ENCODE measurements at regions not wholly inside any gene's neighbourhood (a gene's known extent, or its start where the extent isn't known, plus 50 kb on each side); places are given as distances from the start of the nearest gene placed in this dataset.
A peak's percentile ranks its signal among the peaks of the same experiment; 100 is the strongest.

DNA sequence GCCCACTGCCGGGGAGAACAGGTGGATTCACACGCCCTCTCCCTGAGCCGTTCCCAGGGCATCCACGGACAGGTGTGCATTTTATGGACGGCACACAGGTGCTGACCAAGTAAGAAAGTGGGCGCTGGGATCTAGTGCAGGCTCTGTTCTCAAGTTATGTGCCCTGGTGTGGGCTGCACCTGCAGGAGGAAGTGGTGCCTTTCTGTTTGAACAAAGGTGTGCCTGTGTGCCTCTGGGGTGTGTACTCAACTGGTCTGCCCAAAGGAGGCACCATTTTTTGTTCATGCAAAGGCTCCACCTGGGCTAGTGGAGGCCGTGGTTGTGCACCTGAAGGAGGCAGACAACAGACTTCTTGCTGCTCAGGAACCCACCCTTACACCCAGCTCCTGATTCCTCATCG is 88.2 kb upstream of the HK2 start:
- Histone ChIP-seq H2AFZ (no peak overlapping the region), H3K36me3 (replicated peaks; ENCODE audit: insufficient read depth, low read depth) (no peaks in the 10 kb centered on the region), H3K27ac (no peak overlapping the region), H4K20me1 (ENCODE audit: insufficient read depth, poor library complexity, severe bottlenecking) (no peaks in the 10 kb centered on the region), H3K9me3 (ENCODE audit: low read depth) (no peaks in the 10 kb centered on the region), H3K4me3 (no peak overlapping the region), H3K79me2 (no peaks in the 10 kb centered on the region), H3K4me1 (ENCODE audit: insufficient read depth) (peaks cover 5% of the 10 kb centered on the region), H3K27me3 (no peaks in the 10 kb centered on the region), H3K9me2 (replicated peaks; ENCODE audit: insufficient read depth) (peaks cover 3% of the 10 kb centered on the region), H3K4me2 (no peak overlapping the region)
- DNase-seq (ENCODE audit: low spot score), result no peak
- TF ChIP-seq EZH2phosphoT487 (IDR thresholded peaks at IDR 0.05; ENCODE audit: low read depth, severe bottlenecking, unreplicated experiment) (no peak), EZH2 (IDR thresholded peaks at IDR 0.05; ENCODE audit: borderline replicate concordance) (no peak)
- TF ChIP-seq, protein P1, sequence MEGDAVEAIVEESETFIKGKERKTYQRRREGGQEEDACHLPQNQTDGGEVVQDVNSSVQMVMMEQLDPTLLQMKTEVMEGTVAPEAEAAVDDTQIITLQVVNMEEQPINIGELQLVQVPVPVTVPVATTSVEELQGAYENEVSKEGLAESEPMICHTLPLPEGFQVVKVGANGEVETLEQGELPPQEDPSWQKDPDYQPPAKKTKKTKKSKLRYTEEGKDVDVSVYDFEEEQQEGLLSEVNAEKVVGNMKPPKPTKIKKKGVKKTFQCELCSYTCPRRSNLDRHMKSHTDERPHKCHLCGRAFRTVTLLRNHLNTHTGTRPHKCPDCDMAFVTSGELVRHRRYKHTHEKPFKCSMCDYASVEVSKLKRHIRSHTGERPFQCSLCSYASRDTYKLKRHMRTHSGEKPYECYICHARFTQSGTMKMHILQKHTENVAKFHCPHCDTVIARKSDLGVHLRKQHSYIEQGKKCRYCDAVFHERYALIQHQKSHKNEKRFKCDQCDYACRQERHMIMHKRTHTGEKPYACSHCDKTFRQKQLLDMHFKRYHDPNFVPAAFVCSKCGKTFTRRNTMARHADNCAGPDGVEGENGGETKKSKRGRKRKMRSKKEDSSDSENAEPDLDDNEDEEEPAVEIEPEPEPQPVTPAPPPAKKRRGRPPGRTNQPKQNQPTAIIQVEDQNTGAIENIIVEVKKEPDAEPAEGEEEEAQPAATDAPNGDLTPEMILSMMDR (IDR thresholded peaks at IDR 0.05; ENCODE audit: poor library complexity), result no peak
- 81% methylated on average over 8 of the region's 8 CpGs for WGBS (ENCODE audit: low lambda C conversion rate, missing lambda C conversion rate)

DNA sequence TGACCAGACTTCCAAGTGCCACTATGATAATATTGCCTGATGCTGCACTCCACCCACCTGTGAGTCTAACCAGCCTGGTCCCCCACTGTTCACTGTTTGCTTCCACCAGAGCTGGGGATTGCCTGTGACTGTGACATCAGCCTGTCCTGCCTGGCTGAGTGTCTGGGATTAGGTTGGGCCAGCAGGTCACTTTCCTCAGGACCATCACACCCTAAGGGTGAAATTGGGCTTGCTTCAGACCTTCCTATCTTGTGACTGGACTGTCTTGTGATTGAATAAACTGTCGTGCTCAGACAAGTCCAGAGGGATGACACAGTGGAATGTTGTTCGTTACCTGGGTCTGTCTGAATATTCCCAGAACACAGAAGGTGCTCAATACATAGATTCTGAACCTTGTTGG is 87.4 kb upstream of the HK2 start:
- Histone ChIP-seq H3K4me2 (no peak overlapping the region), H3K9me3 (ENCODE audit: low read depth) (no peaks in the 10 kb centered on the region), H3K36me3 (replicated peaks; ENCODE audit: insufficient read depth, low read depth) (no peaks in the 10 kb centered on the region), H3K27me3 (no peaks in the 10 kb centered on the region), H3K79me2 (no peaks in the 10 kb centered on the region), H2AFZ (no peak overlapping the region), H3K4me1 (ENCODE audit: insufficient read depth) (peaks cover 1% of the 10 kb centered on the region), H3K4me3 (no peak overlapping the region), H4K20me1 (ENCODE audit: insufficient read depth, poor library complexity, severe bottlenecking) (no peaks in the 10 kb centered on the region), H3K27ac (no peak overlapping the region), H3K9me2 (replicated peaks; ENCODE audit: insufficient read depth) (peaks cover 3% of the 10 kb centered on the region)
- no peak for DNase-seq (ENCODE audit: low spot score)
- 75% methylated on average over 2 of the region's 2 CpGs for WGBS (ENCODE audit: low lambda C conversion rate, missing lambda C conversion rate)
- TF ChIP-seq, protein P1 (IDR thresholded peaks at IDR 0.05; ENCODE audit: poor library complexity), result no peak

DNA sequence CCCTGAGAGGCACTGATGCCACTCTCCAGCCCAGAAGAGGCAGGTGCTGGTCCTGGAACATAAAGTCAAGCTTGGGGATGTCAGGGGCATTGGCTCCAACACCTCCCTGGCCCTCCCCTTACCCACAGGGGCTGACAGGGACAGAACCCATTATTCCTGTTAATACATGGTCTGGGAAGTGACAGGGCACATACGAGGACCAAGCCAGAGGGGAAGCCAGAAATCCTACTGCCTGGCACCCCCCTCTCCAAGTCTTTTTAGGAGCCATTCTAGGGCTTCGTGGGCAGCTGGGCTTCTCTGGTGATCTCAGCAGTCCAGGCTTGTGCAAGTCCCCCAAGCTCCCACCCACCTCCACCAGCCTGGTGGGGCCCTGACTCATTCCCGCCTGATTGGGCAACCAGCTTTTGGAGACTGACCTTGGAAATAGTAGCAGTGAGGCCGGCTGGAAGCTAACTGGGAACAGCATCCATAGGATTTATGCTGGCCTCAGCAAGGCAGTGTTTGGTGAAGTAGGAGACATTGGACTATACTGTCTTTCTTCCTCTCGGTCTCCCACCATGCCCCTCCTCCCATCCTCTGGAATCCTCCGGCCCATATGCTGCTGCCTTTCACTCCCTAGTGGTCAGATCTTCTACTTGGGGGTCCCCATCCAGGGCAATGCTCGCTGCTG is 86.4 kb upstream of the HK2 start:
- Histone ChIP-seq H4K20me1 (ENCODE audit: insufficient read depth, poor library complexity, severe bottlenecking) (no peaks in the 10 kb centered on the region), H2AFZ (no peak overlapping the region)

More for the DNA sequence above, 86.4 kb upstream of the HK2 start:
- TF ChIP-seq, protein P1 (IDR thresholded peaks at IDR 0.05; ENCODE audit: poor library complexity), result no peak
- no peak for TF ChIP-seq EZH2phosphoT487 (IDR thresholded peaks at IDR 0.05; ENCODE audit: low read depth, severe bottlenecking, unreplicated experiment)
- TF ChIP-seq EZH2 (IDR thresholded peaks at IDR 0.05; ENCODE audit: borderline replicate concordance), result no peak
- Histone ChIP-seq H3K27ac (no peak overlapping the region), H3K79me2 (no peaks in the 10 kb centered on the region), H3K36me3 (replicated peaks; ENCODE audit: insufficient read depth, low read depth) (no peaks in the 10 kb centered on the region), H3K4me2 (no peak overlapping the region), H3K9me2 (replicated peaks; ENCODE audit: insufficient read depth) (peaks cover 2% of the 10 kb centered on the region), H3K4me1 (ENCODE audit: insufficient read depth) (no peaks in the 10 kb centered on the region), H3K27me3 (no peaks in the 10 kb centered on the region), H3K9me3 (ENCODE audit: low read depth) (no peaks in the 10 kb centered on the region), H3K4me3 (no peak overlapping the region)
- peak; percentile 50 for DNase-seq (ENCODE audit: low spot score)
- WGBS (ENCODE audit: low lambda C conversion rate, missing lambda C conversion rate), result 80% methylated on average over 7 of the region's 7 CpGs
